GM21515 (cell line): ENCODE measurements at regions not wholly inside any gene's neighbourhood (a gene's known extent, or its start where the extent isn't known, plus 50 kb on each side); places are given as distances from the start of the nearest gene placed in this dataset.
"Not testable (repeated sequence)": the region's sequence is repeated elsewhere in the genome, so short reads cannot be mapped to it uniquely, and the experiment has no call there.

ENCODE experiments used
- ATAC-seq: cut with Tn5 transposase; IDR thresholded peaks from one replicate; pipeline ENCODE4 v1.9.1; 2021; ENCODE audit not compliant: unreplicated experiment

DNA sequence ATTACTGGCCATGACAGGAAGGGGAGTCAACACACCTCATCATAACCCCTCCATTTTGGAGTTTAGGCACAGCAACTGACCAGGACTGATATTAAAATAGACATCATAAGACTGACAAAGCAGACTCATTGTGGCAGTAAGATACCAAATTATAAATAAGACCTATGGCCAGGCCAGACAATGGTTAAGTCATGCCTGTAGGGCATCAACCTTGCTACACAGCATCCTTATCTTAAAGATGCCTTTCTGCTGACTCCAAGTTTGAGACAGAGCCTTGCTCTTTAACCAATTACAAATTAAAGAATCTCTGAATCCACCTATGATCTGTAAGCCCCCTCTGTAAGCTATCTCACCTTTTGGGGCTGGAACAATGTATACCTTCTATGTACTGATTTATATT is 65.5 kb downstream of the VCX2 start:
- ATAC-seq: no peak

GRCh38 chrX:8103655-8104054 is 67.4 kb downstream of the VCX2 start:
- no peak for ATAC-seq

DNA sequence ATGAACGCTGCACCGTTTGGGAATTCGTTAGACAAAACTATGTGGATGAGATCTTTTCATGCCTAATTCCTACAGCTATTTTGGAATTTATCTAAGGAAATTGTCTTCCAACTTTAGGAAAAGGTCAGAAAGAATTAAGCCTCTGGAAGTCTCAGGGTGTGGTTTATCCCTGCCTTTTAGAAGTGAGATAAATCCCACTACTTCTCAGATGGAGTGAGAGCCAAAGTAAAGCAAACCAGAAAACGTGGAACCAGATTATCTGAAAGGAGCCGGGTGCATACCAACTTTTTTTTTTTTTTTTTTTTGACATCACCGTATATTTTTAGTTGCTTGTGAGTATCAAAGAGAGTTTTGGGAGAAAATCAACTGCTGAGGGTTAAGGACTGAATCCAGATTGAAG is 79.6 kb downstream of the VCX2 start:
- ATAC-seq: no peak

DNA sequence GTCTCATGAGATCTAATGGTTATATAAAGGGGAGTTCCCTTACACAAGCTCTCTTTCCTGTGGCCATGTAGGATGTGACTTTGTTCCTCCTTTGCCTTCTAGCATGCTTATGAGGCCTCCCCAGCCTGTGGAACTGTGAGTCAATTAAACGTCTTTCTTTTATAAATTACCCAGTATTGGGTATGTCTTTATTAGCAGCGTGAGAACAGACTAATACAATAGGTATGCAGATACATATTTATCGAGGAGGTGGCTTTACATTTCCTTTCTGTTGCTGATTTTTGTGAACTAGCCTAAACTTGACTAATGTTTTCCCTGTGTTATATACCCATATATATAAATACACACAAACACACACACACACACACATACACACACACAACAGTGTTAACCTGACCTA is 80.2 kb downstream of the VCX2 start:
- no peak for ATAC-seq

DNA sequence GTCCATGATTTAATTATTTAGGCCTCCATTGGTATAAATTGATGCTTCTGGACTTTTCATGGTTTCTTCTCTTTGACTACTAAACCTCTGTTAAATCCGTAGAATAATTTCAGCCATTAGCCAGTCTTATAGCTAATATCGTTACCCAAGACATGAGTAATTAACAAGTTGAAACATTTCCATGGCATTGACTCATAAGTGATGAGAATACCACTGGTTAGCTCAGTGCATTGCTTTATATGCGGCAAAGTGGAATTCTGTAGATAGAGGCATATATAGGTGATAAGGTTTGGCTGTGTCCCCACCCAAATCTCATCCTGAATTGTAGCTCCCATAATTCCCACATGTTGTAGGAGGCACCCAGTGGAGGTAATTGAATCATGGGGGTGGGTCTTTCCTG is 80.6 kb downstream of the VCX2 start:
- ATAC-seq: no peak

GRCh38 chrX:8089141-8089540 is 81.9 kb downstream of the VCX2 start:
- ATAC-seq: no peak

DNA sequence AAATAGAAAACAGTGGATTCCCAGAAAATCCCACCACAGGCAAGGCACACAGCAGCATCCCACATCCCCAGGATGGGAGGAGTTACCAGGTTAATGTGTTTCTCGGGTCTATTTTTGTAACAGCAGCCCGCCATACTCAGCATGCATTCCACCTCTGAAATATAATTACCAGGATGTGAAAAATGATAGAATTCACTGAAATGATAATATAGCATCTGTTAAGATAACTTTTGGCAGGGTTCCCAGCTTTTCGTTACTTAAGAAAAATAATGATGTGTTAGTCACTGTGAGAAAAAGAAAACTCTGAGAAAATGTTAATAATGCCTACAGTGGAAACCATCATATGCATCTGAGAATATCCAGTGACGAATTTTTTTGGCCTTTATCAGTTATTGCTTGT is 87.1 kb downstream of the VCX2 start:
- ATAC-seq: no peak

DNA sequence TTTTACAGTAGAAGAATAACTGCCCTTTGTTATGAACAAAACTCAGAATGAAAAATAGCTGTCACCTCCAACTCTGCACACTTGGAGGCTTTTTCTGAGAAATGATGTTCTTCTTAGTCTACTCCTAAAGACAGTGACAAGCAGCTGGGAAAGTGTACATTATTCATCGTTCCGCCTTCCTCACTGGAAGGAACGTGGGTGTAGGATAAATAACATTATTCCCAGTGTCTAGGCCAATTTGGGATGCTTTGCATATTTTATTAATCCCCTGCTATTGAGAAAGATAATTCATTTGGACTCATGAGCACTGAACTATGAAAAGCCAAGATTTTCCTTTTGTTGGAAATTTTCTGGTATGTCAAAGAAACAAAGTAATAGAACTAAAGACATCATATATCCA is 87.8 kb downstream of the VCX2 start:
- no peak for ATAC-seq

DNA sequence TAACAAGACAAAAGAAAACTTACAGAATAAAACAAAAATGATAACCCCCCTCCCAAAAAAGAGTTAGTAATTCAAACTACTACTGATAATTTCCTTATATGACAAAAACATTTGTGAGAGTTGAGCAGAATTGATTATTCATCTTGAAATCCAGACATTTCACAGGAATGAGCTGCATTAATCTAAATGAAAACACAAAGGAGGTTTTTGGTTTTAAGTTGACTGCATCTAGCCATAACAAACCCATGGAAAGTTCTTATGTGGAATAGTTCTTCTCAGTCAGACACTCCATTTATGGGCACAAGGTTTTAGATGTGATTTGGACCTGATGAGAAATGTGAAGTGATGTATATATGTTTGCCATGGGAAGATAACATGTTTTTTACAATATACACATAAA is 95.4 kb downstream of the VCX2 start:
- ATAC-seq: no peak

DNA sequence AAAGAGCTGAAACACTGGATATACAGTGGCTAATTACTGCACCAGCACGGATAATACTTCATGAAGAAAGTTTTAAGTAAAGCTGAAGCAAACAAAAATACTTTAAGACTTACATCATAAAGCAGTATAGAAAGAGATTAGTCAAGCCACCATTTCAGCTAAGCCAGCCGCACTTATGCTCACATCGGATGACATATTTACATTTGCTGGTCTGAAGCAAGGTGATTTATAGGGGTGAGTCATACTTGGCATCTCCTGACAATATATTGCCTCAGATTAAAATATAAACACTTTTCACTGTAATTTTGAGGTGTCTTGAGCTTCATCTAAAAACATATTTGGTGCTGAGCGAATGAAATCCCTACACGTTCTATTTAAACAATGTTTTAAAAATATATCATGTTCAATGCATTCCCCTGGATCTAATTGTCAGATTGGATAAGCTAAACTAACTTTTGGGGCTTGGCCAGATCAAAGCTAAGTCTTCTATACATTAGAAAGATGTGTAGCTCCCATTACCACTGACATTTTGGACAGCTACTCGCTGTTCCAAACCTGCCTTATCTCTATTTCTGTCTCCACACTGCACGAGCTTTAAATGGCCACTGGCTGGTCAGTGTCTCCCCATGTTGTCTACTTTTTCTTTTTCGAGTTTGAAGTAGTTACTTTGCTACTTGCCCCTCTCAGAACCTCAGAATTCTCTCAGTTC is 103.2 kb downstream of the VCX2 start:
- no peak for ATAC-seq

- no peak for ATAC-seq
These were observed 118.2 kb downstream of the VCX2 start for GRCh38 chrX:8052909-8053308.

- no peak for ATAC-seq
These were observed 121.2 kb downstream of the VCX2 start for GRCh38 chrX:8049827-8050226.

GRCh38 chrX:8048466-8048865 is 121.3 kb upstream of the PNPLA4 start:
- no peak for ATAC-seq

- no peak for ATAC-seq
These were observed 117.7 kb upstream of the PNPLA4 start for GRCh38 chrX:8044947-8045346.

DNA sequence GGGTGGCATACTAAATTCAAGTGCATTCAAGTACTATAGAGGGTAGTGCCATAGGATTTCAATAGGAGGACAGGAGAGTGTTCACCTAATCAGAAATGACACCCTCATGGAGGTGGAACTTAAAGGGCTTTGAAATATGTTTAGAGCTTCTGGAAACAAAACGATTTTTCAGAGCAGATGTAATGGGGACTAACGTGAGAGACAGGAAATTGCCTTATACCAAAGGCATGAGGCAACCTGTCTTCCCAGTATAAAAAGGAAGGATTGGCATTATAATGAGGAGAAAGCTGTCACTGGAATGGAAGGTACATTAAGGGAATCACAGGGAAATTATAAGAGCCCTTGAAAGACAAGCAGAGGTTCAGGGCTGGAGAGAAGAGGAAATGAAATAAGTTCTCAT is 116.3 kb upstream of the PNPLA4 start:
- no peak for ATAC-seq

- no peak for ATAC-seq
These were observed 115.9 kb upstream of the PNPLA4 start for GRCh38 chrX:8043121-8043520.

DNA sequence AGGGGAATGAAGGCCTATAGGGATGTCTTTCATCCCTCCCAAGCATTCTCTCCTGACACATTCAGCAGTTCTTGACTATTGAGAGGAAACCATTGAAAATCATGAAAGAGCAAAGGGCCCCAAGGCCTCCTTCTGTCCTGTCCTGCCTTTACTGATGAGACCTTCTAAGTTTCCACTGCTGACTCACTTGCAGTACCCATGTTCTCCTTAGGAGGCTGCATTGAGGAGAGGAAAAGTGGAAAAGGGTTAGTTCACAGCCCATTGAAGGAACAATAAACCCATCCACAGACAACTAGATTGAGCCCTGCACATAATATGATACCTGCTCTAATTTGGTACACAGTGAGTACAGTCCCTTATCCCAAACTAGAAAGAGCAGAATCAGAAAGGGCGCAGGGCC is 115.1 kb upstream of the PNPLA4 start:
- ATAC-seq: no peak

DNA sequence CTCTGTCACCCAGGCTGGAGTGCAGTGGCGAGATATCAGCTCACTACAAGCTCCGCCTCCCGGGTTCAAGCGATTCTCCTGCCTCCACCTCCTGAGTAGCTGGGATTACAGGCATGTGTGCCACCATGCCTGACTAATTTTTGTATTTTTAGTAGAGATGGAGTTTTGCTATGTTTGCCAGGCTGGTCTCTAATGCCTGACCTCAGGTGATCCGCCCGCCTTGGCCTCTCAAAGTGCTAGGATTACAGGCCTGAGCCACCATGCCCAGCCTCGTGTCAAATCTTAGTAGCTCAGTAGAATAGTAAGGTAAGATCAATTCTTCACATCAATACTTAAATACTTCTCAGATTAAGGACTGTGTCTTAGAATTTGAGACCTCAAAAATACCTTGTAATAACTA is 112.5 kb upstream of the PNPLA4 start:
- not testable (repeated sequence) for ATAC-seq

GRCh38 chrX:8037593-8038348 is 110.6 kb upstream of the PNPLA4 start:
- no peak for ATAC-seq

- no peak for ATAC-seq
These were observed 109.7 kb upstream of the PNPLA4 start for GRCh38 chrX:8036914-8037313.

GRCh38 chrX:8034058-8034457 is 106.8 kb upstream of the PNPLA4 start:
- ATAC-seq: no peak

GRCh38 chrX:8033175-8033574 is 106.0 kb upstream of the PNPLA4 start:
- no peak for ATAC-seq

DNA sequence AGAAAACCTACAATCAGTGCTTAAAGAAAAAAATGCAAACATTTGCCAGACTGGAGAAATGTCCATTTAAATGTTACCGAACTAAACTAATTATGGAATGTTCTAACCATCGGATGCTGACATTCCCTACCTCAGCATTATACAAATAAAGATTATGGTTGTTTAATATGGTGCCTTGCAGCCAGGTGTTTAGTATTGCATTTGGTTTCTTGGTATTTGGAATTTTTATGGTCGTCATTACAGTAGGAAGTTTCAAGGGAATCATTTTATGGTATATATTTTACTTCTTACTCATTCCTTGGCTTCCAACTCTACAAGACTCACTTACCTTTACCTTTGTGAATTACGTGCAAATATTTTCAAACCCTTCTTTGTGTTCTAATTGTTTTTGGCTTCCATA is 103.1 kb upstream of the PNPLA4 start:
- ATAC-seq: no peak
